Upper lobe of left lung (tissue), 6 donors: ENCODE measurements at regions not wholly inside any gene's neighbourhood (a gene's known extent, or its start where the extent isn't known, plus 50 kb on each side); places are given as distances from the start of the nearest gene placed in this dataset.

ENCODE experiments used
- ATAC-seq, 2 donors: fragments of 200-7000 bp; cut with Tn5 transposase; one replicate each; pipeline ENCODE4 v1.9.1; 2022; ENCODE audit warnings: mild to moderate bottlenecking in 2 of 2, moderate library complexity in 2 of 2; ENCODE audit not compliant: low FRiP score in 2 of 2
- DNase-seq, 2 donors: peaks; one replicate each; pipeline ENCODE4 v3.0.0-alpha.2; 2019 to 2020
- H3K27ac ChIP-seq, 4 donors: fragments of 200-600 bp; sonication (generic); one replicate each; pipeline ENCODE4 v1.5.1; 2016 to 2019
- H3K27me3 ChIP-seq, 4 donors: fragments of 200-600 bp; sonication (generic); one replicate each; pipeline ENCODE4 v1.5.1; 2017 to 2019
- H3K36me3 ChIP-seq, 4 donors: fragments of 200-600 bp; sonication (generic); one replicate each; pipeline ENCODE4 v1.5.1; 2016 to 2019
- H3K4me1 ChIP-seq, 4 donors: fragments of 200-600 bp; sonication (generic); one replicate each; pipeline ENCODE4 v1.5.1; 2018 to 2019
- H3K4me3 ChIP-seq, 4 donors: fragments of 200-600 bp; sonication (generic); one replicate each; pipeline ENCODE4 v1.5.1; 2017 to 2019; ENCODE audit warnings: mild to moderate bottlenecking in 2 of 4, moderate library complexity in 1 of 4
- H3K9me3 ChIP-seq, 4 donors: fragments of 200-600 bp; sonication (generic); one replicate each; pipeline ENCODE4 v1.5.1; 2018 to 2019
- CTCF ChIP-seq, 6 experiments: fragments of 450-650 bp in 4 of 6; fragments of 200-600 bp in 2 of 6; sonication (generic) in 2 of 6; IDR thresholded peaks; one replicate each; pipeline ENCODE4 v1.5.1; 2016 to 2019; ENCODE audit warnings: antibody characterized with exemption in 6 of 6
- EP300 ChIP-seq, 4 donors: sonication (generic); formaldehyde crosslinking; IDR thresholded peaks; one replicate each; pipeline ENCODE4 v1.5.1; 2017; ENCODE audit warnings: antibody characterized with exemption in 4 of 4, control low read depth in 2 of 4
- POLR2A ChIP-seq, 4 donors: fragments of 450-650 bp; IDR thresholded peaks; one replicate each; pipeline ENCODE4 v1.5.1; 2016 to 2017; ENCODE audit warnings: antibody characterized with exemption in 4 of 4, mild to moderate bottlenecking in 2 of 4
- POLR2AphosphoS5 ChIP-seq, 2 donors: sonication (generic); formaldehyde crosslinking; IDR thresholded peaks; one replicate each; pipeline ENCODE4 v1.5.1; 2017; ENCODE audit warnings: antibody characterized with exemption in 2 of 2
- WGBS, 2 donors: methylation state at CpG; one replicate each; pipeline ENCODE4 v1.1.5; 2017 to 2018; 5-methylcytosine and 5-hydroxymethylcytosine counted together
- donor health status: DM: no; HTN: no; CAD: no; lungs with moderate emphysema.
- donor health status: DM: no; HTN: yes; CAD: no; lungs with severe emphysema.

DNA sequence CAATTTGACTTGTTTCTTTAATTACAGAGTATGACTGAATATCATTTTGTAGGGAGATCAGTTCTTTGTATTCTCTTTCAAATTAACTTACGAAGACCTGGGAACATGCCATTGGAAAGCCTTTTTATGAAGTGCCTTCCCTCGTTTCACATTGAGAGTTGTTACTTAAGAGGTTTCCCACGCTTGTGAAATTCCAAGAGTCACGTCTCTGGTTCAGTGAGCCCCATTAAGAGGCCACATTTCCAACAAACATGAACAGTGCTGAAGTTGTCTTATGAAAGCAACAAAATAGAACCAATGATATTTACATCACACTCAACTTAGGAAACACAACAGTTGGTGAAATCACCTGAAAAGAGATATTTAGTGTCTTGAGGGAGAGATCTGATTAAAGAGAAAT is 334.1 kb downstream of the TOX3 start:
- Histone ChIP-seq H3K9me3 (peaks cover 0 to 5% (median 0%) of the 10 kb centered on the region in 4 donors), H3K27ac (no peak overlapping the region), H3K4me3 (no peak overlapping the region), H3K36me3 (no peaks in the 10 kb centered on the region), H3K27me3 (no peaks in the 10 kb centered on the region), H3K4me1 (no peaks in the 10 kb centered on the region)
- no peak for DNase-seq
- no peak for ATAC-seq
- whole genome bisulfite sequencing, 2 donors = 53% methylated on average over 4 of the region's 4 CpGs
- no peak for TF ChIP-seq CTCF (IDR thresholded peaks at IDR 0.05)

DNA sequence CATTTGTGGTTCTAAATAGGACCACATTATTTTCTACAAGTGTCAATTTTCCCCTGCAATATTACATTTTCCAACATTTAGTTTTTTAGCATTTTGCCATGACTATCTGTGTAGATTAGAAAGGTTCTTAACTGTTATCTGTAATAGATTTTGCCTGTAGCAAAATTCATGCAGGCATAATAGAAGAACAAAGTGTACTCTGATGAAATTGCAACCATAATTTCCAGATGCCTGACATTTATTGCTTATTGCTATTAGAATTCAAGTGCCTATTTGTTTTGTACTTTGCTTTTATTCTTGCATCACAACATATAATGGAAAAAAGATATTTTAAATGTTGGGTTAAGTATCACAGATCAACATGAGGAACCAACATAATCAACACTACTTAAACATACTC is 337.7 kb downstream of the TOX3 start:
- Histone ChIP-seq H3K4me1 (no peaks in the 10 kb centered on the region), H3K4me3 (no peak overlapping the region), H3K27me3 (no peaks in the 10 kb centered on the region), H3K9me3 (no peaks in the 10 kb centered on the region), H3K36me3 (no peaks in the 10 kb centered on the region), H3K27ac (no peak overlapping the region)
- ATAC-seq = no peak
- TF ChIP-seq POLR2AphosphoS5 (IDR thresholded peaks at IDR 0.05) = no peak
- TF ChIP-seq CTCF (IDR thresholded peaks at IDR 0.05) = no peak
- TF ChIP-seq EP300 (IDR thresholded peaks at IDR 0.05) = no peak
- TF ChIP-seq POLR2A (IDR thresholded peaks at IDR 0.05) = no peak
- no peak for DNase-seq

GRCh38 chr16:52203096-52203495 is 343.8 kb downstream of the TOX3 start:
- no peak overlapping the region for H3K4me3 ChIP-seq
- no peaks in the 10 kb centered on the region for H3K4me1 ChIP-seq
- H3K27ac ChIP-seq = no peak overlapping the region
- H3K27me3 ChIP-seq = no peaks in the 10 kb centered on the region
- no peaks in the 10 kb centered on the region for H3K36me3 ChIP-seq
- TF ChIP-seq POLR2A (IDR thresholded peaks at IDR 0.05) = no peak
- no peak for TF ChIP-seq POLR2AphosphoS5 (IDR thresholded peaks at IDR 0.05)
- TF ChIP-seq EP300 (IDR thresholded peaks at IDR 0.05) = no peak
- no peak for TF ChIP-seq CTCF (IDR thresholded peaks at IDR 0.05)
- DNase-seq = no peak
- H3K9me3 ChIP-seq = no peaks in the 10 kb centered on the region
- ATAC-seq = no peak

GRCh38 chr16:52193441-52193840 is 353.5 kb downstream of the TOX3 start:
- H3K4me3 ChIP-seq = no peak overlapping the region
- no peak for ATAC-seq
- H3K9me3 ChIP-seq = no peaks in the 10 kb centered on the region
- no peak for DNase-seq
- no peak overlapping the region for H3K27ac ChIP-seq
- WGBS, 2 donors = 83 to 86% methylated on average over 2 of the region's 2 CpGs
- H3K36me3 ChIP-seq = no peaks in the 10 kb centered on the region
- TF ChIP-seq EP300 (IDR thresholded peaks at IDR 0.05) (no peak), POLR2AphosphoS5 (IDR thresholded peaks at IDR 0.05) (no peak), POLR2A (IDR thresholded peaks at IDR 0.05) (no peak), CTCF (IDR thresholded peaks at IDR 0.05) (no peak)
- no peaks in the 10 kb centered on the region for H3K27me3 ChIP-seq
- H3K4me1 ChIP-seq = no peaks in the 10 kb centered on the region

DNA sequence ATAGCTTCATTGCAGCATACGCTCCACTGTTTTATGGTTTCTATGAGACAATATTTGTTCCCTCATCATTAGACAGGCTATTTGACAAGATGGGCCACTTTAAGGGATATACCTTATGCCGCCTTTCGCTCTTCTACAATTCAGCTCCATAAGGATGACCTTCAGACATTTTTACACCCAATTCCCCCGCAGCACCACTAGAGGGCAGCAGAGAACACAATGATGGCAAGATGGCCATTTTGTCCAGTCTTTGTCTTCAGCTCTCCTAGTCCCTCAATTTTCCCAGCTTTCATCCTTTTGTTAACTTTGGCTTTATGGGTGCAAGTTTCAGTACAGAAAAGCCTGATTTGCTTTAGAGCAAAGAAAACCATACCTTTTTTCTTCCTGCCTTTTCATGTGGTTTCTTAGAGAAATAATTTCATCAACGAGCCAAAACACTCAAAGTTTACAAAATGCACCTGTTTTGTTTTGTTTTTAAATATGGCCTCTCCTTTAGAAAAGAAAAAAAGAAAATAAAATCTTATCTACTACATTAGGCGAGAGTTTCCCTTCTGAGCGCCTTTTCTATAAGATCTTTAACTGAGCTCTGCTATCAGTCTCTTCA is 355.3 kb downstream of the TOX3 start:
- no peaks in the 10 kb centered on the region for H3K36me3 ChIP-seq
- 56 to 58% methylated on average over 7 of the region's 7 CpGs for WGBS, 2 donors
- no peaks in the 10 kb centered on the region for H3K4me1 ChIP-seq
- H3K4me3 ChIP-seq = no peak overlapping the region
- peak; percentile 37 to 84 for ATAC-seq
- no peak overlapping the region for H3K27ac ChIP-seq
- peak in 1 of 2 donors; percentile 31 for DNase-seq
- H3K27me3 ChIP-seq = no peaks in the 10 kb centered on the region
- no peaks in the 10 kb centered on the region for H3K9me3 ChIP-seq
- TF ChIP-seq CTCF (IDR thresholded peaks at IDR 0.05) (peak; percentile 70 to 85 (median 82)), POLR2A (IDR thresholded peaks at IDR 0.05) (no peak), POLR2AphosphoS5 (IDR thresholded peaks at IDR 0.05) (no peak), EP300 (IDR thresholded peaks at IDR 0.05) (no peak)
